ENCODE measurements at regions not wholly inside any gene's neighbourhood (a gene's known extent, or its start where the extent isn't known, plus 50 kb on each side); places are given as distances from the start of the nearest gene placed in this dataset.

- DNase-seq (ENCODE audit: extremely low read depth, low read depth), result no peak
- TF ChIP-seq CTCF (IDR thresholded peaks at IDR 0.05; ENCODE audit: low read depth, low read length), result no peak
Observed at GRCh38 chr12:85507456-85507855, 227.4 kb downstream of the ALX1 start.

DNA sequence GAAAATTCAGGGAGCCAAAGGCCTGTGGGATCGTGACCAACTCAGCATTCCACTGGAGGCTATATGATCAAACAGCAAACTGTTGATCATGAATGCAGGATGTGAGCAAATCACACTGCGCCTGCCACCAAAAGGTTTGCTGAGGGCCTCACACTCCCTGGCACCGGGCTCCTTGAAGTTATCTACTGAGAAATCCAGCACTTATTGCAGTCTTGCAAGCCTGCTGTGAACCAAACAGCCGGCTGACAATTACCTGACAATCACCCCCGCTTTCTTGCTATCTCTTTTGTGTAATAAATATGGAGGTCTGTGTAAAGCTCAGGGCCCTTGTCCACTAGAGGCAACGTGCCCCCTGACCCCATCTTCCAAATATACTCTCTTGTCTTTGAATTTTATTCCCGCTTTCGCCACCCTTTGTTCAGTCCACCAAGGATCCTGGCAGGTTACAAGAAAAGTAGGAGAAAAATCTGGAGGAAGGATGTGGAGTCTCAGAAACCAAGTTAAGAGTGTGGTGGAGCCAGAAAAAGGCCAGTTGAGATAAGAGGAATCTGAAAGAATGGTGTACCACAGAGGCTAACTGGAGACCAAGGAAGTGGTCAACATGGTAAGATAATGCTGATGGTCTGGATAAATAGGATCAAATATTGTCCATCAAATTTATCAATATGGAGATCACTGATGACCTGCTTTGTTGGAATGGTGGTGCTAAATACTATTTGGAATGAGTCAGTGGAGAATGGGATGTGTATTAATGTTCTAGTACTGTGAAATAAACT is 229.2 kb downstream of the ALX1 start:
- no peak for DNase-seq (ENCODE audit: extremely low read depth, low read depth)
- TF ChIP-seq CTCF (IDR thresholded peaks at IDR 0.05; ENCODE audit: low read depth, low read length), result no peak

DNA sequence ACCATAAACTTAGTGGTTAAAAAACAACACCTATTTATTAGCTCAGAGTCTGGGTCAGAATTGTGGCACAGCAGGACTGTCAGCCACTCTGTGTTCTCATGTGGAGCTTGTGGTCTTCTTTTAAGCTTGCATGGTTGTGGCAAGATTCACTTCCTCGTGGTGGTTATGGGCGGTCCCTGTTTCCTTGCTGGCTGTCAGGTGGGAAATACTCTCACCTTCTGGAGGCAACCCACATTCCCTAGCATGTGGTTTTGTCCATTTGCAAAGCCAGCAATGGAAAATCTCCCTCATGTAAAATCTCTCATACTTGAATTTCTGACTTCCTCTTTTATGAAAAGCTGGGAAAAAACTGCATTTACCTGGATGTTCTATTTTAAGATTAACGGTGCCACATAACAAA is 229.8 kb downstream of the ALX1 start:
- no peak for DNase-seq (ENCODE audit: extremely low read depth, low read depth)

GRCh38 chr12:85516039-85516438 is 236.0 kb downstream of the ALX1 start:
- TF ChIP-seq CTCF (IDR thresholded peaks at IDR 0.05; ENCODE audit: low read depth, low read length), result no peak
- no peak for DNase-seq (ENCODE audit: extremely low read depth, low read depth)

More for the DNA sequence above, 229.8 kb downstream of the ALX1 start:
- no peak for TF ChIP-seq CTCF (IDR thresholded peaks at IDR 0.05; ENCODE audit: low read depth, low read length)

GRCh38 chr12:85516667-85517325 is 236.8 kb downstream of the ALX1 start:
- TF ChIP-seq CTCF (IDR thresholded peaks at IDR 0.05; ENCODE audit: low read depth, low read length), result no peak
- DNase-seq (ENCODE audit: extremely low read depth, low read depth), result no peak

DNA sequence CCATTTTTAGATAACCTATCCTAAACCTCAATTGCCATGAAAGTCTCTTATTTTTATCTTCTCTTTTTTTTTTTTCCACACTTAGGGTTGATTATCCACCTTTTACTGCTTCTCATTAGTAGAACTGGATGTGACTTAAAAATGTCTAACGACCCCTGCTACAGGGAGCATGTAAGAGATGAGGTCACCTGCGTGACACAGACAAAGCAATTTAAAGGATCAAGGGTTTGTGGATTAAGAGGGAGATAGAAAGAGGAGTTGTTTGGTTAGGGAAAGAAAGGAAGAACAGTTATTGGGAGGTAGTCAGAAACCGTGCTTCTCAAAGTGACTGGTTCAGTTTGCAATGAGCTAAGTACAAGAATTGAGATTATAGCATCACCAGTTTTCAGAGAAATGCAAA is 239.1 kb downstream of the ALX1 start:
- no peak for TF ChIP-seq CTCF (IDR thresholded peaks at IDR 0.05; ENCODE audit: low read depth, low read length)
- no peak for DNase-seq (ENCODE audit: extremely low read depth, low read depth)

- no peak for TF ChIP-seq CTCF (IDR thresholded peaks at IDR 0.05; ENCODE audit: low read depth, low read length)
- DNase-seq (ENCODE audit: extremely low read depth, low read depth), result no peak
Observed at GRCh38 chr12:85523197-85523596, 243.2 kb downstream of the ALX1 start.
